Keratinocyte (primary cell): ENCODE measurements at regions not wholly inside any gene's neighbourhood (a gene's known extent, or its start where the extent isn't known, plus 50 kb on each side); places are given as distances from the start of the nearest gene placed in this dataset.

ENCODE experiments used
- DNase-seq: peaks from one replicate; pipeline ENCODE4 v3.0.0-alpha.2; 2011; ENCODE audit warnings: low read depth, missing footprints, low spot score
- FAIRE-seq: peaks from 2 replicates; lab custom pipeline; 2011; peaks lifted over from hg19 to GRCh38; lab: Jason Lieb, UNC
- H2AFZ ChIP-seq: 2 replicates; pipeline ENCODE4 v1.6.0; 2012; ENCODE audit warnings: low read length, control low read depth, inconsistent platforms; ENCODE audit not compliant: control insufficient read depth
- H3K27ac ChIP-seq: 2 replicates; pipeline ENCODE4 v1.5.1; 2011; ENCODE audit warnings: low read length; ENCODE audit not compliant: control insufficient read depth, insufficient read depth
- H3K27me3 ChIP-seq: 3 replicates; pipeline ENCODE4 v1.6.0; 2011; ENCODE audit warnings: low read length; ENCODE audit not compliant: control insufficient read depth, insufficient read depth; ENCODE audit errors: extremely low read depth
- H3K36me3 ChIP-seq, 2 experiments: 2 replicates in 1 of 2; 3 replicates in 1 of 2; pipeline ENCODE4 v1.5.1; 2011; ENCODE audit warnings: low read length in 2 of 2, mild to moderate bottlenecking in 1 of 2; ENCODE audit not compliant: control insufficient read depth in 2 of 2, insufficient read depth in 2 of 2; ENCODE audit errors: extremely low read depth in 1 of 2
- H3K4me1 ChIP-seq: 3 replicates; pipeline ENCODE4 v1.5.1; 2011; ENCODE audit warnings: low read length; ENCODE audit not compliant: control insufficient read depth, insufficient read depth; ENCODE audit errors: extremely low read depth
- H3K4me2 ChIP-seq: 3 replicates; pipeline ENCODE4 v1.6.0; 2011; ENCODE audit warnings: low read depth, low read length; ENCODE audit not compliant: control insufficient read depth, insufficient read depth; ENCODE audit errors: extremely low read depth
- H3K4me3 ChIP-seq, 3 experiments: fragments of 200-600 bp in 1 of 3; sonication (generic) in 1 of 3; 2 replicates in 2 of 3; 3 replicates in 1 of 3; pipeline ENCODE4 v1.5.1; 2011 to 2016; ENCODE audit warnings: low read length in 3 of 3, mild to moderate bottlenecking in 3 of 3, control low read depth in 2 of 3, inconsistent platforms in 1 of 3, low read depth in 1 of 3, mixed read lengths in 1 of 3, mixed run types in 1 of 3, moderate library complexity in 1 of 3; ENCODE audit not compliant: control insufficient read depth in 2 of 3, insufficient read depth in 2 of 3; ENCODE audit errors: extremely low read depth in 1 of 3
- H3K79me2 ChIP-seq: 2 replicates; pipeline ENCODE4 v1.6.0; 2012; ENCODE audit warnings: low read length; ENCODE audit not compliant: control insufficient read depth, insufficient read depth
- H3K9ac ChIP-seq: 3 replicates; pipeline ENCODE4 v1.6.0; 2011; ENCODE audit warnings: low read length; ENCODE audit not compliant: control insufficient read depth, insufficient read depth; ENCODE audit errors: extremely low read depth
- H3K9me1 ChIP-seq: 3 replicates; pipeline ENCODE4 v1.6.0; 2011; ENCODE audit warnings: low read length; ENCODE audit not compliant: control insufficient read depth, insufficient read depth; ENCODE audit errors: extremely low read depth
- H3K9me3 ChIP-seq: 2 replicates; pipeline ENCODE4 v1.5.1; 2012; ENCODE audit warnings: low read depth, low read length; ENCODE audit not compliant: control insufficient read depth
- H4K20me1 ChIP-seq: 3 replicates; pipeline ENCODE4 v1.6.0; 2011; ENCODE audit warnings: low read length; ENCODE audit not compliant: control insufficient read depth, insufficient read depth; ENCODE audit errors: extremely low read depth
- EZH2 ChIP-seq: IDR thresholded peaks from one replicate; pipeline ENCODE4 v1.6.1; 2012; ENCODE audit warnings: inconsistent platforms, mild to moderate bottlenecking, low read length, moderate library complexity
- dilution Hi-C: fragments of 300-500 bp; cut with MboI; formaldehyde crosslinking; loops from one replicate; pipeline ENCODE4 v1.7.0; 2020; ENCODE audit warnings: low sequenced_read_pairs; ENCODE audit not compliant: extremely low pct_ligation_motif_present
- TF ChIP-seq, protein P1 (sequence below), 3 experiments: IDR thresholded peaks in 1 of 3; conservative IDR thresholded peaks in 1 of 3; optimal IDR thresholded peaks in 1 of 3; 2 replicates in 2 of 3; 3 replicates in 1 of 3; pipeline versions ENCODE3 to v1.5.1; 2011; ENCODE audit warnings: low read length in 3 of 3, mild to moderate bottlenecking in 3 of 3, moderate library complexity in 2 of 3, control low read depth in 1 of 3, inconsistent platforms in 1 of 3; ENCODE audit not compliant: insufficient read depth in 2 of 3; ENCODE audit errors: extremely low read depth in 1 of 3

DNA sequence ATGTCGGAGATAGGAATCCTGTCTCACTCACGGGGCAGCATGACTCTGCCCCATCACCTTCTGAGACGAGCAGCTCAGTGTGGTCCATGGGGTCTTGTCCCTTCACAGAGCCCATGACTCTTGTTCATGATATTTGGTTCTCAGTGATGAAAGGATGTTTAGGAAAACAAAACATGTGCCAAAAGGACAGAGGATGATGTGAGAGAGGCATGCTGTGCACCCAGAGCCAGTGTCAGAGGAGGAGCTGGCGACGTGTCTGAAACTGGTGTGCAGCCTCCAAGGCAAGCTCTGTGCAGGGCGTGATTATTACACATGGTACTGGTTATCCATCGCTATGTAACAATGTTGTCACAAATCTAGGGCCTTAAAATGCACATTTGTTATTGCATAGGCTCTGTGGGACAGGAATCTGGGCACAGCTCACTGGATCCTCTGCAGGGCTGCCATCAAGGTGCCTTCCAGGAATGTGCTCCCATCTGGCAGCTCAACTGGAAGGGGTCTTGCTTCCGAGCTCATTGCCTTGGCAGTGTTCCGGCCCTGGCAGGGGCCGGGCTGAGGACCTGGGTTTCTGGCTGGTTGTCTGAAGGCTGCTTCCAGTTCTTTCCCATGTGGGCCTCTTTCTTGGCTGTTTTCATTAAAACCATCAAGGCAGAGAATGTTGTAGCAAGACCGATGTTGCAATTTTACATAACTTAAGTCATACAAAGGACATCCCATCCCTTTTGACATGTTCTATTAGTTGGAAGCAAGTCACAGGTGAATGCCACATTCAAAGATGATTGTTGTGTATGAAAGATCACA lies 175.4 kb downstream of the ERMARD start:
- H3K4me3 ChIP-seq, result no peak overlapping the region
- H3K27ac ChIP-seq, result no peak overlapping the region
- no peaks in the 10 kb centered on the region for H3K4me1 ChIP-seq
- H3K9ac ChIP-seq, result no peak overlapping the region
- no peaks in the 10 kb centered on the region for H3K79me2 ChIP-seq
- no peaks in the 10 kb centered on the region for H3K27me3 ChIP-seq
- DNase-seq (no peak), FAIRE-seq (no peak)
- H4K20me1 ChIP-seq, result no peaks in the 10 kb centered on the region
- dilution Hi-C loops, result no loop called here
- H2AFZ ChIP-seq, result no peak overlapping the region
- no peak for TF ChIP-seq EZH2
- TF ChIP-seq, protein P1, sequence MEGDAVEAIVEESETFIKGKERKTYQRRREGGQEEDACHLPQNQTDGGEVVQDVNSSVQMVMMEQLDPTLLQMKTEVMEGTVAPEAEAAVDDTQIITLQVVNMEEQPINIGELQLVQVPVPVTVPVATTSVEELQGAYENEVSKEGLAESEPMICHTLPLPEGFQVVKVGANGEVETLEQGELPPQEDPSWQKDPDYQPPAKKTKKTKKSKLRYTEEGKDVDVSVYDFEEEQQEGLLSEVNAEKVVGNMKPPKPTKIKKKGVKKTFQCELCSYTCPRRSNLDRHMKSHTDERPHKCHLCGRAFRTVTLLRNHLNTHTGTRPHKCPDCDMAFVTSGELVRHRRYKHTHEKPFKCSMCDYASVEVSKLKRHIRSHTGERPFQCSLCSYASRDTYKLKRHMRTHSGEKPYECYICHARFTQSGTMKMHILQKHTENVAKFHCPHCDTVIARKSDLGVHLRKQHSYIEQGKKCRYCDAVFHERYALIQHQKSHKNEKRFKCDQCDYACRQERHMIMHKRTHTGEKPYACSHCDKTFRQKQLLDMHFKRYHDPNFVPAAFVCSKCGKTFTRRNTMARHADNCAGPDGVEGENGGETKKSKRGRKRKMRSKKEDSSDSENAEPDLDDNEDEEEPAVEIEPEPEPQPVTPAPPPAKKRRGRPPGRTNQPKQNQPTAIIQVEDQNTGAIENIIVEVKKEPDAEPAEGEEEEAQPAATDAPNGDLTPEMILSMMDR (optimal IDR thresholded peaks at IDR 0.05 in 1 of 3, IDR thresholded peaks at IDR 0.05 in 1 of 3, conservative IDR thresholded peaks at IDR 0.05 in 1 of 3; ENCODE audit: extremely low read depth in 1 of 3, insufficient read depth in 2 of 3, low read length in 3 of 3), result no peak
- no peaks in the 10 kb centered on the region for H3K9me1 ChIP-seq
- no peak overlapping the region for H3K4me2 ChIP-seq
- peaks cover 6% of the 10 kb centered on the region for H3K9me3 ChIP-seq
- H3K36me3 ChIP-seq, result no peaks in the 10 kb centered on the region

DNA sequence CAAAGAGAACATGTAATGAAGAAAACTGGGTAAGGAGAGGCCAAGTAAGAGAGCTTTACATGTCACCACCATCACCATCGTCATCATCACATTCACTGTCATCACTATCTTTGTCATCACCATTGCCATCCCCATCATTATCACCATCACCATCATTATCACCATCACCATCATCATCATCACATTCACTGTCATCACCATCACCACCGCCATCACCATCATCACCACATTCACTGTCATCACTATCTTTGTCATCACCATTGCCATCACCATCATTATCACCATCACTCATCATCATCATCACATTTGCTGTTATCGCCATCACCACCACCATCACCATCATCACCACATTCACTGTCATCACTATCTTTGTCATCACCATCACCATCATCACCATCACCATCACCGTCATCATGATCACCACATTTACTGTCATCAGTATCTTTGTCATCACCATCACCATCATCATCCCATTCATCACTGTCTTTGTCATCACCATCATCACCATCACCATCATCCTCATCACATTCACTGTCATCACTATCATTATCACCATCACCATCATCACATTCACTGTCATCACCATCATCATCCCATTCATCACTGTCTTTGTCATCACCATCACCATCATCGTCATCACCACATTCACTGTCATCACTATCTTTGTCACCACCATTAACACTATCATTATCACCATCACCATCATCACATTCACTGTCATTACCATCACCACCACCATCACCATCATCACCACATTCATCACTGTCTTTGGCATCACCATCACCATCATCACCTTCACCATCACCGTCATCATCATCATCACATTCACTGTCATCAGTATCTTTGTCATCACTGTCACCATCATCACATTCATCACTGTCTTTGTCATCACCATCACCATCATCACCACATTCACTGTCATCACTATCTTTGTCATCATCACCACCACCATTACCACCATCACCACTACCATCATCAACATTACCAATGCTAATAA lies 172.3 kb downstream of the ERMARD start:
- H3K79me2 ChIP-seq, result no peaks in the 10 kb centered on the region
- H3K4me2 ChIP-seq, result no peak overlapping the region
- H4K20me1 ChIP-seq, result no peaks in the 10 kb centered on the region
- H3K9ac ChIP-seq, result no peak overlapping the region
- H2AFZ ChIP-seq, result no peak overlapping the region
- H3K9me1 ChIP-seq, result no peaks in the 10 kb centered on the region
- H3K9me3 ChIP-seq, result peaks cover 10% of the 10 kb centered on the region
- no peak overlapping the region for H3K27ac ChIP-seq
- dilution Hi-C loops, result no loop called here
- no peak for TF ChIP-seq EZH2
- TF ChIP-seq, protein P1 (optimal IDR thresholded peaks at IDR 0.05 in 1 of 3, IDR thresholded peaks at IDR 0.05 in 1 of 3, conservative IDR thresholded peaks at IDR 0.05 in 1 of 3; ENCODE audit: extremely low read depth in 1 of 3, insufficient read depth in 2 of 3, low read length in 3 of 3), result no peak
- FAIRE-seq (no peak), DNase-seq (no peak)
- no peaks in the 10 kb centered on the region for H3K27me3 ChIP-seq
- no peaks in the 10 kb centered on the region for H3K4me1 ChIP-seq
- no peak overlapping the region for H3K4me3 ChIP-seq
- H3K36me3 ChIP-seq, result no peaks in the 10 kb centered on the region
